Activated T-helper 1 cell treated with anti-CD3 and anti-CD28 coated beads, Interleukin-12 subunit alpha, Interleukin-12 subunit beta, Interleukin-2, Interleukin-4 antibody, amounts not matched to agents 30 ng/mL and 10 ng/mL and 1 ng/mL, durations not matched to agents 14 hours and 24 hours and 36 hours (primary cell): ENCODE measurements at regions not wholly inside any gene's neighbourhood (a gene's known extent, or its start where the extent isn't known, plus 50 kb on each side); places are given as distances from the start of the nearest gene placed in this dataset.

Experiments
- DNase-seq: peaks from one replicate; pipeline ENCODE4 v3.0.0; 2021; ENCODE audit warnings: low spot score
- H3K27ac Mint-ChIP-seq: one replicate; pipeline ENCODE4 v1.8.0; 2021; ENCODE audit warnings: mild to moderate bottlenecking, mixed read lengths
- H3K27me3 Mint-ChIP-seq: one replicate; pipeline ENCODE4 v1.8.0; 2022; ENCODE audit warnings: mild to moderate bottlenecking, moderate library complexity, mixed read lengths; ENCODE audit not compliant: insufficient read depth
- H3K36me3 Mint-ChIP-seq: one replicate; pipeline ENCODE4 v1.8.0; 2021; ENCODE audit warnings: low read depth, mixed read lengths
- H3K4me1 Mint-ChIP-seq: one replicate; pipeline ENCODE4 v1.8.0; 2021; ENCODE audit warnings: low read depth, mixed read lengths
- H3K4me3 Mint-ChIP-seq: one replicate; pipeline ENCODE4 v1.8.0; 2021; ENCODE audit warnings: mild to moderate bottlenecking, moderate library complexity, mixed read lengths
- H3K9me3 Mint-ChIP-seq: one replicate; pipeline ENCODE4 v1.8.0; 2021; ENCODE audit warnings: mixed read lengths
- intact Hi-C: fragments of 100-400 bp; cut with micrococcal nuclease; formaldehyde crosslinking; loops from one replicate; pipeline ENCODE4 v1.15.1; 2024

DNA sequence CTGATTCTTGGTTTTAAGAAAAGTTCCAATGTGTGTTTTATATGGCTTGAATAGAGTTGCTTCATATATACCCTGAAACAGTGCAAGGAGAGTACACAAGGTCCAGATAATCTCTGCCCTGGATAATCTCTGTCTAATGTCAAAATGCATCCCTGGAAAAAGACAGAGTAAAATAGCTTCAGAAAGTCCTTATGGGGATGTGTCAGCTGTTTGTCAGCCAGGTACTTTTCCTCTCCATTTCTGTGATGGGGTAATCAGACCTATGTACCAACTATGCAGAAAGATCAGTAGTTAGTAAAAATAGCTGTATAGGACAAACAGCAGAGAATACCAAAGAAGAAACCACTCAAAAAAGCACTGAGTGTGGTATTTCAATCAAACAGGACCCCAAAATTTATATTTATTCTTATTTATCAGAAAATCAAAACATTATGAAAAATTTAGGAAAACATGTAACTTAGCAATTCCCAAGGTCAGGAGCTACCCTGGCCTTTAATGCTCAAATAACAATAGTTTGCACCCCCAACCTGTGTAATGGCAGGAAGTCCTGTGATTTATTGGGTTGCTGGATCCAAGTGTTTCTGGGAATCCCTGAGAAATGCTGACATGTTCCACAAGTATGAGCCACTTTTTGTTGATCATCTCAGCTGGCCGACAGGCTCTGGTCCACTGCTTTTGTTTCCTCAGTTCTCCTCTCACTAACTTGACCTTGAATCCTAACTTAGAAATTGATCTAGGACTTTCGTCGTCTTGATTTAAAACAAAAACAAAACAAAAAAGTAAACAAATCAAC, 69.6 kb downstream of the MDH1 start:
- Mint-ChIP-seq H3K27me3 (peaks cover 7% of the 10 kb centered on the region), H3K36me3 (no peaks in the 10 kb centered on the region), H3K4me3 (no peak overlapping the region), H3K27ac (no peak overlapping the region), H3K4me1 (no peaks in the 10 kb centered on the region), H3K9me3 (no peaks in the 10 kb centered on the region)
- no peak for DNase-seq
- intact Hi-C loops, result no loop called here

- peaks cover 4% of the 10 kb centered on the region for H3K27me3 Mint-ChIP-seq
- no peak for DNase-seq
- no peaks in the 10 kb centered on the region for H3K9me3 Mint-ChIP-seq
- H3K27ac Mint-ChIP-seq, result no peak overlapping the region
- H3K4me1 Mint-ChIP-seq, result no peaks in the 10 kb centered on the region
- intact Hi-C loops, result no loop called here
- no peak overlapping the region for H3K4me3 Mint-ChIP-seq
- H3K36me3 Mint-ChIP-seq, result no peaks in the 10 kb centered on the region
Observed at GRCh38 chr2:63660060-63660459, 71.3 kb downstream of the MDH1 start.

DNA sequence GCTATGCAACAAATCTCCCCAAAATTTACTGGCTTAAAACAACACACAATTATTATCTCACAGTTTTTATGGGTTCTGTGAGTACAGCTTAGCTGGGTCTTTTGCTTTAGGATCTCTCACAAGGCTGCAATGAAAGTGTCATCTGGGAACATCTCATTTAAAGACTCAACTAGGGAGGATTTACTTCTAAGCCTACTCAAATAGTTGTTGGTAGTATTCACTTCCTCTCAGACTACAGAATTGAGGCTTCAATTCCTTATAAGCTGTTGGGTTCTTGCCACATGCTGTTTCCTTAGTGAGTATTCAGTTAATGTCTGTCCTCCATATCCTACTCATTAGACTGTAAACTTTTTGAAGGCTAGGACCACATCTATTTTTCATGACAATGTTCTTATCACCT, 72.3 kb downstream of the MDH1 start:
- Mint-ChIP-seq H3K4me1 (no peaks in the 10 kb centered on the region), H3K27me3 (peaks cover 4% of the 10 kb centered on the region), H3K9me3 (no peaks in the 10 kb centered on the region), H3K4me3 (no peak overlapping the region), H3K36me3 (no peaks in the 10 kb centered on the region), H3K27ac (no peak overlapping the region)
- intact Hi-C loops, result no loop called here
- DNase-seq, result no peak

DNA sequence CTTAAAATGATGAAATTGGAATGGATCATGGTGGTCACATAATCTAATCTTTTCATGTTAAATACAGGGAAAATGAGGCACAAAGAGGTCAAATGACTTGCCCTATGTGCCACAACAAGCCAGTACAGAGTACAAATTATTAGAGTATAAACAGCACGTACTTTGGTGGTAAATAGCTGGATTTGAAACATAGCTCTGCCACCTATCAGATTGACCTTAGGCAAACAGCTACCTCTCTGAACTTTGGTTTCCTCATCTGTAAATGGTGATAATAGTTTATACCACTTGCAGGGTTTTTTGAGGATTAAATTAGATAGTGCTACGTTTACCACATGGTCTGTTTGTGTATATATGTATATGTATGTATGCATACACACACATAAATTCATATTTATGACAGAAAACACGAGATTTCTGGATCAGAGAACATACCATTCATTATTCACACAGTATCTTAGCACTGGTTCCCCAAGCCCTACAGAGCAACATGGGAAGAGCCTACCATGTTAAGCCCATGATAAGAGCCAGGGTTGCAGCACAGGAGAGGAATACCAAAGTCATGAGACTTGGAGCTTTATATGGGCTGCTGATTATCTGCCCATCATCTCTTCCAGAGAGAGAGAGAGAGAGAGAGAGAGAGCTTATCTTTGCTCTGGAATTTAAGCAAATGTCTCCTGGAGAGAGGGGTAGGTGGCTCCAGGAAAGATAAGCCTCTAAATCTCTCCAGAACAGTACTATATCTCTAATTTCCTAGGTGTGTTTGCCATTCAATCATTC, 73.5 kb downstream of the MDH1 start:
- DNase-seq, result no peak
- Mint-ChIP-seq H3K4me3 (no peak overlapping the region), H3K9me3 (no peaks in the 10 kb centered on the region), H3K27ac (no peak overlapping the region), H3K4me1 (no peaks in the 10 kb centered on the region), H3K27me3 (peaks cover 5% of the 10 kb centered on the region), H3K36me3 (no peaks in the 10 kb centered on the region)
- intact Hi-C loops, result no loop called here

- Mint-ChIP-seq H3K9me3 (no peaks in the 10 kb centered on the region), H3K4me3 (no peak overlapping the region), H3K4me1 (no peaks in the 10 kb centered on the region), H3K27me3 (peaks cover 9% of the 10 kb centered on the region), H3K36me3 (no peaks in the 10 kb centered on the region), H3K27ac (no peak overlapping the region)
- intact Hi-C loops, result no loop called here
- no peak for DNase-seq
Observed at GRCh38 chr2:63663013-63663864, 74.5 kb downstream of the MDH1 start.

GRCh38 chr2:63665091-63665490, 76.3 kb downstream of the MDH1 start:
- no peaks in the 10 kb centered on the region for H3K9me3 Mint-ChIP-seq
- intact Hi-C loops, result no loop called here
- H3K36me3 Mint-ChIP-seq, result no peaks in the 10 kb centered on the region
- H3K27ac Mint-ChIP-seq, result no peak overlapping the region
- DNase-seq, result no peak
- H3K27me3 Mint-ChIP-seq, result peaks cover 12% of the 10 kb centered on the region
- no peaks in the 10 kb centered on the region for H3K4me1 Mint-ChIP-seq
- H3K4me3 Mint-ChIP-seq, result no peak overlapping the region

GRCh38 chr2:63665846-63666475, 77.2 kb downstream of the MDH1 start:
- intact Hi-C loops, result no loop called here

DNA sequence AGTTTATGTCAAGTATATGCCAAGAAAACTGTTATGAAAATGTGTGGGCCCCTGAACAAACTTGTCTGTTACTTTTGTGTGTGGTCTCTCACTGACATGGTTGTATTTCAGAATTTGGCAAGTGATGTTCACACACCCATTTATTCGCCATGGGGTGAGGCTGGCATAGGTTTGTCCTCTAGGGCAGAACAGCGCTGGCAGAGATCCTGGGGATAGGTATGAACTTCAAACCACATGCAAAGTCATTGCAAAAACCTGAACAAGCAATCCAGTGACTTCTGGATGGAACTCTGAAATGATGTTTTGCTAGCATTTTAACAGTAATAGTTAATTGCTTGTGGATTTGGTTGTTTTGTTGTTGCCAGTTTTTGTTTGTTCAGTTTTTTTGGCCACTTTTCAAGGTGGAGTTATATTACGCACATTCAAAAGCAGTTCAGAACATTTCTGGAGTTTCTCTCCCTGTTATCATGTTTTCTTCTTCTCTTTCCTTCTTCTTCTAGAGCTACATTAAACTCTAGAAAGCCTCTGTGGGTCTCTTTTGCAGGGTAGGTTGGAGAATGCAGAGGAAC, 78.5 kb downstream of the MDH1 start:
- no peak for DNase-seq
- intact Hi-C loops, result no loop called here
- no peaks in the 10 kb centered on the region for H3K4me1 Mint-ChIP-seq
- no peak overlapping the region for H3K4me3 Mint-ChIP-seq
- peaks cover 8% of the 10 kb centered on the region for H3K27me3 Mint-ChIP-seq
- no peaks in the 10 kb centered on the region for H3K9me3 Mint-ChIP-seq
- no peak overlapping the region for H3K27ac Mint-ChIP-seq
- no peaks in the 10 kb centered on the region for H3K36me3 Mint-ChIP-seq

More at GRCh38 chr2:63665846-63666475, 77.2 kb downstream of the MDH1 start:
- Mint-ChIP-seq H3K36me3 (no peaks in the 10 kb centered on the region), H3K9me3 (no peaks in the 10 kb centered on the region), H3K27ac (no peak overlapping the region), H3K27me3 (peaks cover 9% of the 10 kb centered on the region), H3K4me3 (no peak overlapping the region), H3K4me1 (no peaks in the 10 kb centered on the region)
- no peak for DNase-seq

GRCh38 chr2:63668000-63668399, 79.2 kb downstream of the MDH1 start:
- Mint-ChIP-seq H3K27me3 (peaks cover 9% of the 10 kb centered on the region), H3K27ac (no peak overlapping the region), H3K9me3 (no peaks in the 10 kb centered on the region), H3K4me1 (no peaks in the 10 kb centered on the region), H3K4me3 (no peak overlapping the region), H3K36me3 (no peaks in the 10 kb centered on the region)
- intact Hi-C loops, result no loop called here
- no peak for DNase-seq

DNA sequence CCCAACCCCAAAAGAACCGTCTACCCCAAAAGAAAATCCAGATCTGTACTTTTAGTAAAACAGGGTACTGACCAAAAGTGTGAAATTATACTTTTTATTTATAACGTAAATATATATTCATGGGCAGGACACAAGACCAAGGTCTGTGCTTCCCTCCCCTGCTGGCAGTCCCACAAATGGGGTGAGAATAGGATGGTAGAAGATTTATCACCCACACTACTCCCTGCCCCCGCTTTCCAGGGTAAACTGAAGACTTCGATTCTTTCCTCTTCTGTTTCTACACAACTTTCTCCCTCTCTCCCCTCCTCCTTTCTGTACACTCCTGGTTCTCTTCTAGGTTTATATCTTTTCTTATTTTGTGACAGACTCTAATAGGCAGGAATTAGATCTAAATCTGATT, 79.7 kb downstream of the MDH1 start:
- intact Hi-C loops, result no loop called here
- Mint-ChIP-seq H3K27ac (no peak overlapping the region), H3K27me3 (peaks cover 11% of the 10 kb centered on the region), H3K4me3 (no peak overlapping the region), H3K36me3 (no peaks in the 10 kb centered on the region), H3K4me1 (no peaks in the 10 kb centered on the region), H3K9me3 (no peaks in the 10 kb centered on the region)
- DNase-seq, result no peak

DNA sequence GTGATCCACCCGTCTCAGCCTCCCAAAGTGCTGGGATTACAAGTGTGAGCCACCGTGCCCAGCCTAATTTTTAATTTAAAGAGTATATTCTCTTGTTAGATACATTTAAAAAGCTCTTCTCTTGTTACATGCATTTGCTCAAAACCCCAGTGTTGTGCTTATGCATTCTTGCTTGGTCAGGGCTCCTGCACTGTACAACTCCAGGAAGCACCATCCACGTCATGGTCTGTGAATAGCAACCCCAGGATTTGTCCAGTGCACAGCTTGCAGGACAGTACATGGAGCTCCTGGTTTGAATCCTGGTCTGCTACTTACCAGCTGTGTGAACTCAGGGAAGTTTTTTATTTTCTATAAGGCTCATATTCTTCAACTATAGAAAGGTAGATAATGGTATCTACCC, 80.8 kb downstream of the MDH1 start:
- Mint-ChIP-seq H3K36me3 (no peaks in the 10 kb centered on the region), H3K4me3 (no peak overlapping the region), H3K9me3 (no peaks in the 10 kb centered on the region), H3K4me1 (no peaks in the 10 kb centered on the region), H3K27me3 (peaks cover 11% of the 10 kb centered on the region), H3K27ac (no peak overlapping the region)
- DNase-seq, result no peak
- intact Hi-C loops, result no loop called here

GRCh38 chr2:63673865-63674533, 85.2 kb downstream of the MDH1 start:
- intact Hi-C loops, result no loop called here
- Mint-ChIP-seq H3K27ac (no peak overlapping the region), H3K36me3 (no peaks in the 10 kb centered on the region), H3K4me1 (peaks cover 9% of the 10 kb centered on the region), H3K27me3 (peaks cover 6% of the 10 kb centered on the region), H3K9me3 (no peaks in the 10 kb centered on the region), H3K4me3 (no peak overlapping the region)
- DNase-seq, result no peak
